GM18951 (cell line): ENCODE measurements at regions not wholly inside any gene's neighbourhood (a gene's known extent, or its start where the extent isn't known, plus 50 kb on each side); places are given as distances from the start of the nearest gene placed in this dataset.

ENCODE experiments used
- POLR2A ChIP-seq: IDR thresholded peaks from 4 replicates; pipeline ENCODE4 v1.6.1; 2011; ENCODE audit warnings: mild to moderate bottlenecking; ENCODE audit not compliant: insufficient read length, insufficient read depth; ENCODE audit errors: extremely low read depth
- in situ Hi-C: fragments of 300-500 bp; cut with MboI; formaldehyde crosslinking; loops from one replicate; pipeline ENCODE4 v1.12.0; 2022; ENCODE audit warnings: low sequenced_read_pairs, mixed read lengths, inconsistent platforms; ENCODE audit not compliant: unreplicated experiment

DNA sequence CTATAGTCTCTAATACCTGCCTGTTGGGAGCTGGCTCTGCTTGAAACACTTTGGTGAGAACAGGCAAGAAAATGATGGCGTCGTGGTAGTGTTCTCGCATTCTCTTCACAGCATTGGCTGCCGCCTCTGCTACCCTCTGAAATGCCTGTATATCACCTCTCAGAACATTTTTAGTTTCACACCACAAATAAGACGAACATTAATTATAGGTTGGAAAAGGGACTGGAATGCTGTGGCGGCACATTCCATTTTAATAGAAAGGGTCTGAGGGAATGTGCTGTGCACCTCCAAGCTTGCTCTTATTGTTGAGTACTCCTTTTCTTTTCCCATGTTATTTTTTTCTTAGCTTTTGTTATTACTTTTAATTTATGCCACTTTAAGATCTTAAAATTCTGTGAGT is 134.6 kb upstream of the HMHB1 start:
- in situ Hi-C loops: no loop called here
- TF ChIP-seq POLR2A: no peak

DNA sequence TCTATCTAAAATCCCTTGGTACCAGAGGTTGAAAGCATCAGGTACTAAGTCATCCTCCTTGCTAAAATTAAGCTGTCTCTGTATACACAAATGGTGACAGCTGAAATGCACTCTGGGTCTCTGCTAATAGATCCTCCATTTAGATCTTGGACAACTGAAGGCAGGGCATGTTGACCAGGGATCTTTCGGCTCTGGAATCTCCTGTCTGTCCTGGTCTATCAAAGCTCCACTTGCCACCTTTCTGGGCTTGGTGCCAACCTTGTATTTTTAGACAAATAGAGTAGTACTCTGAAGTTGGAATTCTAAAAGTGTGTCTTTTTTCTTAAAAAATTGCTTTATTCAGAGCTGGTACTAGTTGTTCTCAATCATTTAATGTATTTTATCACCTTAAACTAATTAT is 135.2 kb upstream of the HMHB1 start:
- no peak for TF ChIP-seq POLR2A
- in situ Hi-C loops: no loop called here

DNA sequence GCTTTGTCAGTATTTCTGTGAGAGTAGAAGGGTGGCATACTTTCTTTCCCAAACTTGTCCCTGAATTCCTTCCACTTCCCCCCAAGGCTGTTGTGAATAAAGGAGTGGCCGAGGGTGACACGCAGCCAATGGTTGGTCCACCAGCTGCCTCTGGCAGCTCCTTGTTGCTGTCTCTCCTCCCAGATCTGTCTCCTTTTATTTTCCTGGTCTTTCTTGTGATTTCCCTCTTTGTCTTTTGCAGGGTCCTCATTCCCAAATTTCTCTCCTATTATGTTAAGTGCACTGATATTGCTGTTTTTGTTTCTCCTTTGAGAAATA is 137.5 kb upstream of the HMHB1 start:
- in situ Hi-C loops: no loop called here
- TF ChIP-seq POLR2A: no peak

DNA sequence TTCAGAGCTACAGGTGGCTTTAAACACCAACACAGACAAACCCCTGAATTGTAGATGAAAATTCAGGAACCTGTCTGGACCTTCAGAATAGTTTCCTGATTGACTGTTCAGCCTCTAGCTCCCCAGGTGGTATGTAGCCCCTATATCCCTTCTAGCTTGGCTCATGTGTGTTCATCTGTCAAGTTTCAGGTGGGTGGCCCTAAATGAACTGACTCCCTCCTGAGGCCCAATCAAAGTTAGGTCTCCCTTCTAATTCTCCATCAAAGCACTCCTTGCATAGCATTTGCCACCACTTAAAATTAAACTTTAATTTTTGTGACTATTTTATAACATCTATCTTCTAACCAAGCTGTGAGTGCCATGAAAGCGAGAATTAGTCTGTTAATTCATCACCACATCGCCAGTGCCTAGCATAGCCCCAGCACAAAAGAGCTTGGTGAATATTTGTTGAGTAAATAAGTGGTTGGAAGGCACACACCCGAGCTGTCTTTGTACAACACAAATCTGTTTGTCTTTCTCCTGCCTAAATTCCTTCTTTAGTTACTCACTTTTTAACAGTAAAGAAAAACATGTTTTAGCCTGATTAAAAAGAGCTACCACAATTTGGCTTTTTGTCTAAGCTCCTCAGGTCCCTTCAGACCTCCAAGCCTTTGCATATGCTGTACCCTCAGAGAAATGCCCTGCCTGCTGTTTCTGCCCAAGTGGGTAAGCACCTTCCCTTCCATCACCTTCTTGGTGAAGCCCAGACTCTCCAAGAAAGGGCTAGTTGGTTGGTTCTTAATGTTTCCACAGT is 138.1 kb upstream of the HMHB1 start:
- in situ Hi-C loops: no loop called here
- TF ChIP-seq POLR2A: no peak

DNA sequence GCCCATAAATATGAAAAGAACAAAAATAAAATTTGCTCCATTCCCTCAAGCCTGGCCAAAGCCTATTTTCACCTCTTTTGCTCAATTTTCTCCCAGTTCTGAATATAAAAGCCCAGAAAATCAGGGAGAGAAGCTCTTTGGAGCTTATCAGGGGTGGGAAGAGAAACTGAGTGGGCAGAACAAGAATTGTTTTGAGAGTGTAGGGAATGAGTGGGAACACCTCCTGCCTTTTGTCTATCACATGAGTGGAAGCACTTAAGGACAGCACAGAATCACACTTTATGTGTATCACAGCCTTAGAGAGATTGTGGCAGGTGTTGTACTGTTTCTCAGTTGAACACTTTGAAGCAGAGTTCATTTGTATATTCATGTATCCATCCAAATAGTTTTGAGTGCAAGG is 139.2 kb upstream of the HMHB1 start:
- in situ Hi-C loops: no loop called here
- TF ChIP-seq POLR2A: no peak

DNA sequence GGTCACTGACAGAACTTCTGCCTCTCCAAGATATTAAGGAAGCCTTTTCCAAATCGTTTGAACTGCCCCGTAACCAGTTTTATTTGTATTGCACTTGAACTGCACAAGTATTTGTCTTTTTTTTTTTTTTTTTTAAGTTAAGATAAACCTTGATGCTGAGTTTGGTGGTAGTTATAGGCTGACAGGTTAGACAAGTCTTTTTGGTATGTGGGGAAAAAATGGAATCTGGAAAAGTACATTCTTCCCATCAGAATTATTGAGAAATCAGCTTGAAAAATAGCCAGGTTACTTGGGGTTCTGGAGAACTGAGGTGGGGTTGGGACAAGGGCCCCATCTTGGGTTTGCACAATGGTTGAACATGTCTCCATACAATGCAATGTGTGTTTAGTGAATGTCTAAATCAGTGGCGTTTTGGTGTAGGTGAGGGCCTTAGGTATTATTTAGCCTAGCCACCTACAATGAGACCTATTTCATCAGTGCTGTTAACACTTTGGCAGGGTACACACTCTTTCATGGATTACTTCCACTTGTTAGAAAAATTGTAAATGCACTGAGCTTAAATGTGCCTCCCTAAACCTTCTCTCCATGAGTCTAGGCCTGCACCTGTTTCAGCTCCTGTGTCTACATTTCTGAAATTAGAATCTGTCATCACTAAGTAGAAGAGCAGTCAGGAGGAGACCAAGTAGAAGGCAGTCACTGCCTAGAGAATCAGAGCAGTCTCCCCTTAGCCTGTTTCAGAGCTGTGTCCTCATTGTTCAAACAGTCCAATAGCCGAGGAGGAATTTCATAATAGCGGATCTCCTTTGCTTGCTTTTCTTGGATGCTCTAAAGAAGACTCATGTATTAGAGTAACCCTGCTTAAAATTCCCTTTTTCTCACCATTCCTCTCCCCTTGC is 140.0 kb upstream of the HMHB1 start:
- in situ Hi-C loops: no loop called here
- no peak for TF ChIP-seq POLR2A

DNA sequence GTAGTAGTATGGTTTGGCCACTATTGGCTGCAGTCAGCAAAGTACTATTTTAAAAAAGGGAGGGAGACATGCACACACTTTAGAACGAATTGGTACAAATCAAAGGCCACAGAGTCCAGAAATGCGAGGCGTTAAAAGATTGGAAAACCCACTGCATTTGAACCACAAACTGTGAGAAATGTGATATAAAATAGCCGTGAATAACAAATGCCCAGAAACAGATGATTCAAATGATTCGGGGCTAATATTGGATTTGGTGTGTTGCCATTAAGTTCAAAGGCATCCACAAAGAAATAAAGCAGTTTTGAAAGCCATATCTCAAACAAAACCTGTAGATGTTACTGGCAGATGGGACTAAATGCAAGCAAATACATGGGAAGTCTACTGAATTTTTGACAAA is 140.9 kb upstream of the HMHB1 start:
- in situ Hi-C loops: no loop called here
- TF ChIP-seq POLR2A: no peak

DNA sequence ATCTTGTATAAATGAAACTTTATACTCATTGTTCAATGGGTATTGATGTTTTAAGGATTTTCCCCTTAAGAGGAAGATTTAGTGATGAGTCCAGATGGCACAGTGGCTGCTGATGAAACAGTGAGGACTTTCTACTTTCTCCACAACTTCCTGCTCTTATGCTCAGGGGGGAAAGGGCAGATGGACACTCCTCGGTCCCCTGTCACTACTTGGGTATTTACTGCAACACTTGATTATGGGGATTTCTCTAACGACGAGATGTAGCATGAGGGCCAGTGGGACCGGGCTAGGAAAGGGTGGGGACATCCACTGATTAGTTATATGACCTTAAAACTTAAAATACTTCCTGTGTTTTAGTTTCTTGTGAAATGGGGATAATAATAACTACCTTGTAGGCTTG is 146.1 kb upstream of the HMHB1 start:
- in situ Hi-C loops: no loop called here
- no peak for TF ChIP-seq POLR2A

DNA sequence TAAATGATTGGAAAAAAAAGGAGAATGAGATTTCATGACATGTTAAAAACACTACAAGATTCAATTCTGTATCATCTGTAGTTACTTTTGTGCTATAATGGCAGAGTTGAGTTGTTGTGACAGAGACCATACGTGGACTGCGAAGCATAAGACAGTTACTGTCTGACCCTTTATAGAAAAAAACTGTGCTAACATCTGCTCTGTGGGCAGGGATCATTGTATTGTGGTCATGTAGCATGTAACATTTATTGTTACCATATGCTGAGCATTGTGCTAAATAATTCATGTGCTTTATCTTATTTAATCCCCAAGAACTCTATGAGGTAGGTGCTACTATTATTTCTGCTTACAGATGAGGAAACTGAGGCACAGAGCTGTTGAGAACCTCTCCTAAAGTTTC is 147.3 kb upstream of the HMHB1 start:
- no peak for TF ChIP-seq POLR2A
- in situ Hi-C loops: no loop called here

DNA sequence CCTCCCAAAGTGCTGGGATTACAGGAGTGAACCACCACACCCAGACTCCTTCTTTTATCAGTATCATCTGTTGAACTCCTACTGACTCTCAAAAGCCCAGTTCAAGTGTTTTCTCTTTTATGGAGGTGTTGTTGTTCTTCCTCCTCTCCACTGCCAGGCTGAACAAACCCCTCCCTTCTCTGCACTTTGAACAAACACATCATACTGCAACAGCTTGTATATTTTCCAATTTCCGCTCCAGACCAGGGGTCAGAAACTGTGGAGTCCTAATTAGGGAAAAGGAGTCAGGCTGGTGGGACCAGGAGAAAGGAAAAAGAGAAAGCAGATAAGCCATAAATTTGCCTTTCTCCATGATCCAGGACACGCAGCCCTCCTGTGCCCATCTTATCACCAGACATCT is 148.1 kb upstream of the HMHB1 start:
- in situ Hi-C loops: no loop called here
- TF ChIP-seq POLR2A: no peak

DNA sequence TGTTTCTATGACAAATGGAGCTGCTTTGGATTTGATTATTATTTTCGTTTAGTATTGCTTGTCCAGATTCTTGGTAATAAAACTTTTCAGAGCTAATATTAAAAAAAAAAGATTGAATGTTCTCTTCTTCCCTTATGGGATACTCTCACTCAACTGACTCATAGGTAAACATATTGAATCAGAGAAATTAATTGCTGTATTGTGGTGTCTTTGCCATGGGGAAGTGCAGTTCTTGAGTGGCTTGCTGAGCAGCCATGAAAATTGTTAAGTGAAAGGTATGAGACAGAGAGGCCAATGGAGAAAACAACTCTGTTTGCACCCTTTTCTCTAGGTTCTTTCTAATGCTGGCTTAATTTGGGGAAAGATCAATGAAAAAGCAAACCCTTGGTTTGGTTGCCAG is 149.9 kb upstream of the HMHB1 start:
- in situ Hi-C loops: no loop called here
- no peak for TF ChIP-seq POLR2A

DNA sequence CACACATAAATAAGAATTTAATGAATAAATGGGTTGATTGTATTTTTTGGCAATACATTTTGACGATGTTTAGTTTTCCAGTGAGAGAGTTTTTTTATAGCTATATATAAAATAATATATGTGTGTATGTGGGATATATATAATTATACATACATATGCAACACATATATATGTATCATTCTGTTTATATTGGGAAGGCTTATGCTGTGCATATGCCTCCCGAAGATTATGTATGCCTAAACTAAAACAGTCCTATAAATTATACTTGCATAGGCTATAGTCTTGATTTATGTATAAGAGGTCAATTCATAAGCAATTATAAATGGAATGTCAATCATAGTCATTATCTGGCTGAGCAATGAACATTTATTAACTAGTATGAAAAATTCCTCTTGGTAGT is 151.3 kb upstream of the HMHB1 start:
- in situ Hi-C loops: no loop called here

DNA sequence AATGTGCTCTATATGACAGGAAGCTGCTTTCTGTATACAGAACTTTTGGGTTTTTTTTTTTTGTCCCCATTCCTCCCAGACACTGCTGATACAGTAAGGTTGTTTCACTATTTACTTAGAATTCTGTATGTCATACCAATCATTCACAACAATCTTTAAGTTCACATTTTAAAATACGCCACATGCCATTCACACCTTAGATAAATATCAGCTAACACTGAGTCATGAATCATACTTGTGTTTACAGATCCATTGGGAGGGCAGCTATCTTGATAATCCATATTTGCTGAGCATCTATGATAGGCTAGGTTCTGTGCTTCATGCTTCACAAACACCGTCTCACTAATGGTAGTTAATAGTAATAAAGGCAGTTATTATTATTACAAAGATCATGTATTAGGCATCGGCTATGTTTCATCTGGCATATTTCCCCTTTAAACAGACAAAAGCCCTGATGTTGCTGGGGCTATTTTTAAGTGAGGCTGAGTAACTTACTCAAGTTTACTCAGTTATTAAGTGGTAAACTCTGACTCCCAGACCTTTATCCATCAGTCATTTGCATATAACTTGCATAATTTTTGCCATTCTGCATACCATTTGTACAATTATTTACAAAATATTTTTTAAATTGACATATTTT is 152.2 kb upstream of the HMHB1 start:
- no peak for TF ChIP-seq POLR2A
- in situ Hi-C loops: no loop called here

More for the DNA sequence above, 151.3 kb upstream of the HMHB1 start:
- no peak for TF ChIP-seq POLR2A
